SH-SY5Y (cell line): ENCODE measurements at regions not wholly inside any gene's neighbourhood (a gene's known extent, or its start where the extent isn't known, plus 50 kb on each side); places are given as distances from the start of the nearest gene placed in this dataset.

Source experiments
- GATA2 ChIP-seq: IDR thresholded peaks from 2 replicates; pipeline ENCODE4 v1.6.1; 2011; ENCODE audit warnings: mild to moderate bottlenecking, low read depth, low read length
- GATA3 ChIP-seq: IDR thresholded peaks from 2 replicates; pipeline ENCODE4 v1.6.1; 2011; ENCODE audit warnings: low read depth, mild to moderate bottlenecking, low read length, moderate library complexity

GRCh38 chr13:108439556-108439955 is 170.0 kb downstream of the TNFSF13B start:
- TF ChIP-seq GATA2 (no peak), GATA3 (no peak)
